ENCODE measurements at regions not wholly inside any gene's neighbourhood (a gene's known extent, or its start where the extent isn't known, plus 50 kb on each side); places are given as distances from the start of the nearest gene placed in this dataset.

DNA sequence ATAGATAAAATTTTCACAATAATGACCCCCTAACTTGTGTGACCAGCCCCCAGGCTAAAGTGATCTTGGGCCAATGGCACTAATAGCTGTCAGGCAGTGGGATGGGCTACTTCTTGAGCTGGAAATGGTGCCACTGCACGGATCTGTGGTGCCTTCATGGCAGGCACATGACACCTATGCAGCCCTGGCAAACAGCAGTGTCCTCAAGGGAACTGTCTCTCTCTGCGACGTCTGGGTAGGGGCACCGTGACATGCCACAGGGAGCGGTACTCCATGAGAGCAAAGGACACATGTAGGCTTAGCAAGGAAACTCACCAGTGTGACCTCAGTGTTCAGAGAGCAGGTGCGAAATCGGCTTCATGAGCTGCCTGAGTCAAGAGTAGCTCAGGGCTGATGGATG is 161.7 kb upstream of the TWIST2 start:
- DNase-seq: no peak
- in situ Hi-C loops (cut with HindIII; ENCODE audit: low pct_ligation_motif_present, low pct_unique_long_range_greater_than_20kb, low sequenced_read_pairs): no loop called here

DNA sequence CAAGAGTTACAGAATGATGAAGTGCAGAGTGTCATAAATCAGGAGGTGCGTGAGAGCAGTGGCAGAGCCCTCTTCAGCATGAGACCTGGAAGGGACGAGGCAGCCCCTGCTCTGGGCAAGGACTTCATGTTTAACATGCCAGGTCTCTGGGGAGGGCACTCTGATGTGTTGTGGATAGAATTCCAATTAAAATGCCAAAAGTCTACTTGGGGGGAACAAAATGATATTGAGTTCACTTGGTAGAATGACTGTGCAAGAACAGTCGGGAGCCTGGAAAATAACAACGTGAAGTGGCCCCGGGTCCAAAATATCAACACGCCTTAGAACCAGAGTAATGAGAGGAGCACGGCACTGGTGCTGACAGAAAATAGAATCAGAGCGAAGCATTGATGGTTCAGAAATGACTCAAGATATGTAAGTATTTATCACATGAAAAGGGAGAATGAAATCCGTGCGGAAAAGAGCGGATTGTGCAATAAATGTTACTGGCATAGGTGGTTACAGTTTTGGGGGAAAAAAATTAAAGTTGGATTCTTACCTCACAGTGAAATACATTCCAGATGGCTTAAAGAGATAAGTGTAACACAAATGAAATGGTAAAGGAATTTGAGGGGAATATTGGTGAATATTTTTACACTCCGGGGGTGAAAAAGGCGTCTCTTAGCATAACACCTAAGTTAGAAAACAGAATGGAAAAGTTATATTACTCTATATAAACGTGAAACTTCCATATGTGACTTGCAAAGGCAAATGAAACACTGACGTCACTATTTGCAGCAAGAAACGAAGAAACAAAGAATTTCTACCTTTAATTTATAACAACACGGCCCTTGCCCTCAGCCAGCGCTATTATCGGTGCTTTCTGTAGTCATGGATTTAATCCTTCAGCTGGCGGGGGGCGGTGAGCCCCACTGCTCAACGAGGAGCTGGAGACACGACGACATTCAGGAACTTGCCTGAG is 159.4 kb upstream of the TWIST2 start:
- in situ Hi-C loops (cut with HindIII; ENCODE audit: low pct_ligation_motif_present, low pct_unique_long_range_greater_than_20kb, low sequenced_read_pairs): no loop called here
- no peak for DNase-seq

DNA sequence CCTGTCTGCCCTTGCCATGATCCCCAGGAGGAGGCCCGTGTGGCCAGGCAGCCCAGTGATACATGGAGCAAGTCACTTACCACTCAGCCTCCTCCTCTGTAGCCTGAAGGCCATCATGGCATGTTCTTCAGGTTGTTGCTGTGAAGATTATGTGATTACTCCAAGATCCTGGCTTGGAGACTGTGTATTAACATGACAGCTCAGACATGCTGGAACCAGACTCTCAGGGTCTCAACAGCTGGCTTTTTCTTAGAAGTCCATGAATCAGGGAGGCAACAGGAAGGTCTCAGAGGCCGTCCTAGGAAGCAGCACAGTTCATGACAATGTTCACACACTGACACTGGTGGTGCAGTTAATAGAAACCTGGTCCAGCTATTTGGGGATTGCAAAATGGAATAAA is 158.6 kb upstream of the TWIST2 start:
- in situ Hi-C loops (cut with HindIII; ENCODE audit: low pct_ligation_motif_present, low pct_unique_long_range_greater_than_20kb, low sequenced_read_pairs): no loop called here

DNA sequence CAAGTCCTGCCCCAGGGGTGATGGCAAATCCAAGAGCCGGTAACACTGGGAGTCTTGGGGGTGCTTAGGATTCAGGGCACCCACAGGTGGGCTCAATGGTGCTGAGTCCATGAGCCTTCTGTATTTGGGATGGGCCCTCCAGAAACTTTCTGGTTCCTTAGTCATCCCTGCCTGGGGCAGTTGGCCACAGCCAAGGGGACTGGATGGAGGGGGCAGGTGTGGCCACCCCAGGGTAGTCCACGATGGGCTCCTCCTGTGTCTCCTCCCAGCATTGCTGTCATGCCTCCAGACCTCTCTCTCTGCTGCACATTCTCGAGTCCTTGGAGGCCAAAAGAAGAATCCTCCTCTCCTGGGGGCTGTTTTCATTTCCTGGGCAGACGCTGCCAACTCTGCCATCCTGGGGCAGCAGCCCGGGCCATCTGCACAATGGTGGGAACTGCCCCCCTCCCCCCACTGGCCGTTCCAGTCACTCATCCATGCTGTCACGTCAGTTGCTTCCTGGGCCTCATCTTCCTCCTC is 158.0 kb upstream of the TWIST2 start:
- in situ Hi-C loops (cut with HindIII; ENCODE audit: low pct_ligation_motif_present, low pct_unique_long_range_greater_than_20kb, low sequenced_read_pairs): no loop called here
- no peak for DNase-seq

More for the DNA sequence above, 158.6 kb upstream of the TWIST2 start:
- DNase-seq: no peak

DNA sequence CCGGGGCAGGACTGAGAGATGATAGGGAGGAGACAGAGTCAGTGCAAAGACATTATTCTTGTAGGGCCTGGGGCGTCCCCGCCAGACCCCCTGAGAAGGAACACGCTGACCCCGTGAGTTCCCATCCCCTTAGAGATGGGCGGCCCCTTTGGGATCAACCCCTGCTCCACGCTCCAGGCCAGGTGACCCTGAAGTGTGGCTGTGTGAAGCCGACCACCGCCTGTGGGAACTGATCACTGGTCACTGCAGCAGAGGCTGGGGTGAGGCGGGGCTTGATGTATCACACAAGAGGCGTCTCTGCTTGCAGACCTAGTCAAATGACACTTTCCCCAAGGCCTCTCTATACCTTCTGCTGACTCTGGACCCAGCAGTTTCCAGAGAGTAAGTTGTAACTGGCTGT is 157.4 kb upstream of the TWIST2 start:
- DNase-seq: no peak
- in situ Hi-C loops (cut with HindIII; ENCODE audit: low pct_ligation_motif_present, low pct_unique_long_range_greater_than_20kb, low sequenced_read_pairs): no loop called here

DNA sequence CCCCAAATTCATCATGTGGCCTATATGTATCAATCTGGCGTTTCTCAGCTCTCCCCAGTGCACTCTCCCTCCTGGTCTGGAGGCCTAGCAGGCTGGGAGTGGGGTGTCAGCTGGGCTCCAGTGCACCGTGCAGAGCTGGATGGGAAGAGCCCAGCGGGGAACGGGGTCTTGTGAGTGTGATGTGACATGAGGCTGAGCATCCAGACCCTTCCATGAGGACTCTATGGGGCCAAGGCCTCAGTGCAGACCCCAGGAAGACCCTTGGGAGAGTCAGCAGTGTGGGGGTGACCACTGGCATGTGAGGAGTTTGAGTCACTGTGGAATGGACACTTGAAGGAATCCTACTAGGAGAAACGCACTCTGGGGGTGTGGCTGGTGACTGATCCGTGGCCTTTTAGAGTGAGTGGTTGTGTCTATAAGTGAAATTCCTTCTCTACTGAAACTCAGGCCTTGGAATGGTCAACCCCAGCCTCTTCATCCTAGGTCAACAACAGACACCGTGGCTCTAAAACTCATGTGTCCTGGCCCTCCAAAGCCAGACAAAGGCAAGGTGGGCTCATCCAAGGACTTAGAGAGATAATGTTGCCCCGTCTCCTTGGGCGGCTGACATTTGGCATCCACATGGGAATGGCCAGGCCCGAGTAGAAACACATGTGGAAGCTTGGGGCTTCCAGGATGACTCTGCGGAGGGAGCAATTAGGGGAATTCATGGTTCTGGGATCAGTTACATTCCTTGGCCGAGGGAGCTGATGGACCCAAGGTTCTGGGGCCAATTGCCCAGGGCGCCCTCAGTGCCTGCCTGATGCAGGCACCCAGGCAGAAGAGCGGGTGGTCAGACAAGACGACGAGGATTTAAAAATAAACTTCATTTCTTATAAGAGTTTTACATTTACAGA is 156.0 kb upstream of the TWIST2 start:
- in situ Hi-C loops (cut with HindIII; ENCODE audit: low pct_ligation_motif_present, low pct_unique_long_range_greater_than_20kb, low sequenced_read_pairs): no loop called here
- no peak for DNase-seq

DNA sequence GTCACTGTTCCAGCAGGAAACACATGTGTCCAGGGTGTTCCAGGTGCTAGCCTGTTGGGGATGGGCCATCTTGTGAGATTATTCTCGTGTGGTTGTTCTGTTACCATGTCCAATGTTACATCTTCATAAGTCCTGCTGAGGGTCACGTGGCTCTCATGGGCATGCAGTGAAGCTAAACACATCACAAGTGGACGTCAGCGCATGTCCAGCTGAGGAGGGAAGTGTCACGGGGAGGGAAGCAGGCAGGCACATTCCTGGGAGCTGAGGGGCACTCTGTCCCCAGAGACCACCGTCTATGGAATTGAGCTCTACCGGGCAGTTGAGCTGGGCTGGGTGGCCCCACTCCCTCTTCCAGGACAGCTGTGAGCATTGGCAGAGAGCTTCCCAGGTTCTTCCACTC is 155.3 kb upstream of the TWIST2 start:
- DNase-seq: no peak
- in situ Hi-C loops (cut with HindIII; ENCODE audit: low pct_ligation_motif_present, low pct_unique_long_range_greater_than_20kb, low sequenced_read_pairs): no loop called here

DNA sequence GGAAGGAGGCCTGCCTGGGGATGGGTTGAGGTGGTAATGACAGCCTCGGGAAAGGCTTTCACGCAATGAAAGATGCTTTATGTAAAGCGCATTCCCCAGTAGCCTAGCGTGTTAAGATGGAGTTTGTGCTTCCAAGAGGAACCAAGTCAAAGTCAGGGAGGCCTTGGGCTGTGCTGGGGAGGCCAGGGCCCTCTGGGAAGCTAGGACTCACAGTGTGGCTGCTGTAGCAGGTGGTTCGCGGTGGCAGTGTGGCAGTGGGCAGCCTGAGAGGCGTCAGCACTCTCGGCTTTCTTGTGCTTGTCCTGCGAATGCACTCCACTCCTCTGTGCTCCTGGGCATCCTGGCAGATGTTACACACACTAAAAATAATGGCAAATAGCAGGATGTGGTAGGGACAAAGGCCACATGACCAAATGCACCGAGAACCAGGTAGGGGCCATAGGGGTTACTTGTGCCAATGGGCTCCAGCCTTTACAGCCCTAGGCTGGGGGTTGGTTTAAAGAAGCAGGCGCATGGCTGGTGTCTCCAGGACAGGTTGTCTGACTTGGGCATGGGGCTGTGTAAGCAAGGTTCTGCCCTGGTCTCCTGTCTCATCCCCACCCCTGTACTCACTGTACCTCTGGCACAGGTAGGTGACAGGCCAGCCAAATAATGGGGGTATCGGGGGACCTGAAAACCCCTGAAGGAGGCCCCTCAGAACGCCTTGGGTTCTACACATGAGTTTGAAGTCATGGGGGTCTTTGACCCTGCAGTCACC is 154.4 kb upstream of the TWIST2 start:
- in situ Hi-C loops (cut with HindIII; ENCODE audit: low pct_ligation_motif_present, low pct_unique_long_range_greater_than_20kb, low sequenced_read_pairs): no loop called here
- no peak for DNase-seq

DNA sequence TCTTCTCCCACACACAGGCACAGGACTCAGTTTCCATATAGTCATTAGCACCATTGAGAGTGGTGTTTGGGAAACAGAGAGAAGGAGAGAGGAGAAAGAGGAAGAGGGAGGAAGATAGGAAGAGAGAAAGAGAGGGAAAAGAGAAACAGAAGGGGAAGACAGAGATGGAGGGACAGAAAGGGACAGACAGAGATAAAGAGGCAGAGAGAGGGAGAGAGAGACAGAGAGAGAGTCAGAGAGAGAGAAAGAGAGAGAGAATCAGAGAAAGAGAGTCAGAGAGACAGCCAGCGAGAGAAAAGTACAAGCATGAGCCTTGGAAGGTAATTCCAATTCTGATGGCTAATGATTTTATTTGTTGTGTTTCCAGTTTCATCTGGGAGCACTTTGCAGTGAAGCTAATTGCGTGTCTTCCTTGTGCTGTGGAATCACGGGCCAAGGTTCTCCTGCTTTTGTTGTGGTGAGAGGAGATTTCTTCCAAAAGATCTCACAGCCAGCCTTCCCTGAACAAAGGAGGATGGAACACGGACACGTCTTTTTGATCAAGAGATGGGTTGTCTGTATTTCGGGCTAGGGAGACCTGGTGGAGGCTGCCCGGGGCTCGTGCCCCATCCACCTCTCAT is 153.6 kb upstream of the TWIST2 start:
- no peak for DNase-seq
- in situ Hi-C loops (cut with HindIII; ENCODE audit: low pct_ligation_motif_present, low pct_unique_long_range_greater_than_20kb, low sequenced_read_pairs): no loop called here

DNA sequence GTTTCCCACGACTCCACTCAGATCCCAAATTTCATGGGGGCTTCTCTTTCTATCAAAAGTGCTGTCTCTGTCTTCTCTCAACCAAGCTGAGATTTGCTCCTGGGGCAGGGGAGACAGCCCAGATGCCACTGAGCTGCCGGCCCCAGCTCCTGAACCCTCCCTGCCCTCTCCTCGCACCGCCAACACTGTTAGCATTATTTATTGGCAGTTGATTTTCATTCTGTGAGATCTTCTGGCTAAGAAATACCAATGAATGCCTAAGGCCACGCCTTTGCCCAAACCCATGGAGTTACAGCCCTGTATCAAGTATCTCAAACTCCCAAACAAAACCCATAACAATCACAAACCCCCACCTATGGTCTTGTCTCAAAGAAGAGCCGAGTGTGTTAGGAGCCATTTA is 153.0 kb upstream of the TWIST2 start:
- DNase-seq: no peak
- in situ Hi-C loops (cut with HindIII; ENCODE audit: low pct_ligation_motif_present, low pct_unique_long_range_greater_than_20kb, low sequenced_read_pairs): no loop called here

DNA sequence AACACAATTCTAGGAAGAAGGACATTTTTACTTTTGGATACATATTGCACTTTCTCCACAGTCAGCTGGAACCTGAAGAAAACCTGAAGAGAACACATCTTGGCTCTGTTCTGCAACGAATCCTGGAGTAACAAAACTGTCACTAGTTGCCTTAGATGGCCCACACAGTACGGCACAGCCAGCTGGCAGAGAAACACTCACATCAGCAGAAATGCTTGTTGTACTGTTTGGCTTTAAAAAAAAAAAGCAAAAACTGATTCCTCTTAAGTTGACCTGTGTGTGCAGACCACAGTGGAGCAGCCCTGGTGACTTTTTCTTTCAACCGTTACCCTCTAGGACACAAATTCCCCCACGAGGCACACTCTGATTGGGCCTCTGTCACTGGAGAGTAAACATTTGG is 152.3 kb upstream of the TWIST2 start:
- DNase-seq: no peak
- in situ Hi-C loops (cut with HindIII; ENCODE audit: low pct_ligation_motif_present, low pct_unique_long_range_greater_than_20kb, low sequenced_read_pairs): no loop called here

DNA sequence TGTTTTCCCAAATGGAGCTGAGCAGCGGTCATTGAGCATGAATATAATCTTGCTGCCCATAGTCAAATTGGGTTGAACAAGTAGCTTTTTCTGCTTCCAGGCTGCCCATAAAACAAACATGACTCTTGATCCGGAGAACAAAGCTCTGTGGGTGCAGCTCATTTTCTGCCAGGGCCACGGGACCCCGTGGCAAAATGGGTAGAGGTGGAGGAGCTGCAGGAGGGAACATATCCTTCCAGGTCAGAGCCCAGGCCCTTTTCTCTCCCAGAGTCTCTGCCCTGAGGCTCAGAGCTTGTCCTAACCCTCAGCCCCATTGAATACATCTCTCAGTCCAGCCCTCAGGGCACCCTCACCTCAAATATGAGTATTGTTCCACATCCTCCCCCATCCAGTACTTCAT is 151.6 kb upstream of the TWIST2 start:
- in situ Hi-C loops (cut with HindIII; ENCODE audit: low pct_ligation_motif_present, low pct_unique_long_range_greater_than_20kb, low sequenced_read_pairs): no loop called here
- DNase-seq: no peak

DNA sequence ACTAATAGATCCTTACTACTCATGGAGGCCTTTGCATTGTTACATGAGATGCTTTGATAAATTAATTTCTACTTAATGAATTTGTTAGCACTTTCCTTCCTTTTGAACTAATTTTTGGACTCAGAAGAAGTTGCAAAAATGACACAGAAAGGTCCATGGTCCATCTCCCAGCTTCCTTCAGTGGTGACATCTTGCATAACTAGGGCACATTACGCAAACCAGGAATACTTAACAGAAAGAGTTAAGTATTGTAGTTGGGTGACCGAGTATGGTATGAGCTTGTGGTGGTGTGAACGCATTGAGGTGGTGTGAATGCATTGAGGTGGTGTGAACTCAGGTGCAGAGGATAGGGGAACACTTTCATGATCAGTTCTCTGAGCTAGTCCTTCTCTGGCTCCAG is 151.1 kb upstream of the TWIST2 start:
- in situ Hi-C loops (cut with HindIII; ENCODE audit: low pct_ligation_motif_present, low pct_unique_long_range_greater_than_20kb, low sequenced_read_pairs): no loop called here

DNA sequence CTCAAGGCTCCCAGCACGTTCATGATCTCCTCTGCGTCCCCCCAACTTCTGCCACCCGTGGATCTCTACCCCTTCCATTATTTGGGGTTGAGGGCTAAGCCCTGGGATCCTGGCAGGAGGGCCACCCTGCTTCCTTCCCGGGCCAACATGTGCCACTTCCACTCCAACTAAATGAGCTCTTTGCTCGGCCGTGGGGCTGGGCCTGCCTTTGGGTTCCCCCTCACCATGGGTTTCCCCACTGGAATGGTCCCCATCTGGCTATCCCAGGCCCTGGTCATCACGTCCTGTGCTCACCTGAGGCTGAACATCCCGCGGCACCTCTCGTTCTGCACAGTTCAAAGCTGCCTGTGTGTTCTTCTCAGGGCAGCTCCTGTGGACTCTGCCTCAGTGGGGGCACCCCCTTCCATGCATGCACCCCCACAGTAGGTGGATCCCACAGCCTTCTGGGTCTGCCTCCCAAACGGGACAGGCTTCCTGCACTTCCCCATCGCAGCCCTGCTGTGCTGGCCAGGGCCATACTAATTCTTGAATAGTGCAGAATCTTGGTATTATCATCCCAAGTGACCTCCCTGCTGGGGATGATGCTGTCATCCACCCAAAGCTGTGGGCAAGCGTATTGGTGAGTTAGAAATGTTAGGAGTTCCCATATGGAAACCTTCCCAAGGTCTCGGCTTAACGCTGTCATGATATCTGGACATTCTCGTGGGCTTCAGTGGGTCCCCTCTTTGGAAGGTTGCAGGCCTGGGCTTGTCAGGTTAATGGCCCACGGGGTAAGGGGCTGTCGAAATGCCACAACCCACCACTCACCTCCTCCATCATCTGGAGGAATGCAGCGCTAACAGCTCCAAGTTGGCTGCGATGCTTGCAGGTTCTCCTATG is 150.5 kb upstream of the TWIST2 start:
- no peak for DNase-seq
- in situ Hi-C loops (cut with HindIII; ENCODE audit: low pct_ligation_motif_present, low pct_unique_long_range_greater_than_20kb, low sequenced_read_pairs): no loop called here

More for the DNA sequence above, 151.1 kb upstream of the TWIST2 start:
- DNase-seq: no peak

DNA sequence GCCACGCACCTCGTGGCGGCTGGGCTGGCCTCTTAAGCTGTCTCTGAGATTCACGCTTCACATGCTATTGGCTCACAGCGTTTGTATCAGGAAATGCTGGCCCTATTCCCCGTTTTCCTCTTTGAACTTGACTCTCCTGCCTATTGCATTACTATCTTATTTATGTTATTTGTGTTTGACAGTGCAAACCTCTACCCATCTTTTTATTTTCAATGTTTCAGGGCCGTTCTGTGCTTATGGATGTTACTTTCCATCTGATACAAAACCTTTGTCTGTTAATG is 149.9 kb upstream of the TWIST2 start:
- DNase-seq: no peak
- in situ Hi-C loops (cut with HindIII; ENCODE audit: low pct_ligation_motif_present, low pct_unique_long_range_greater_than_20kb, low sequenced_read_pairs): no loop called here

DNA sequence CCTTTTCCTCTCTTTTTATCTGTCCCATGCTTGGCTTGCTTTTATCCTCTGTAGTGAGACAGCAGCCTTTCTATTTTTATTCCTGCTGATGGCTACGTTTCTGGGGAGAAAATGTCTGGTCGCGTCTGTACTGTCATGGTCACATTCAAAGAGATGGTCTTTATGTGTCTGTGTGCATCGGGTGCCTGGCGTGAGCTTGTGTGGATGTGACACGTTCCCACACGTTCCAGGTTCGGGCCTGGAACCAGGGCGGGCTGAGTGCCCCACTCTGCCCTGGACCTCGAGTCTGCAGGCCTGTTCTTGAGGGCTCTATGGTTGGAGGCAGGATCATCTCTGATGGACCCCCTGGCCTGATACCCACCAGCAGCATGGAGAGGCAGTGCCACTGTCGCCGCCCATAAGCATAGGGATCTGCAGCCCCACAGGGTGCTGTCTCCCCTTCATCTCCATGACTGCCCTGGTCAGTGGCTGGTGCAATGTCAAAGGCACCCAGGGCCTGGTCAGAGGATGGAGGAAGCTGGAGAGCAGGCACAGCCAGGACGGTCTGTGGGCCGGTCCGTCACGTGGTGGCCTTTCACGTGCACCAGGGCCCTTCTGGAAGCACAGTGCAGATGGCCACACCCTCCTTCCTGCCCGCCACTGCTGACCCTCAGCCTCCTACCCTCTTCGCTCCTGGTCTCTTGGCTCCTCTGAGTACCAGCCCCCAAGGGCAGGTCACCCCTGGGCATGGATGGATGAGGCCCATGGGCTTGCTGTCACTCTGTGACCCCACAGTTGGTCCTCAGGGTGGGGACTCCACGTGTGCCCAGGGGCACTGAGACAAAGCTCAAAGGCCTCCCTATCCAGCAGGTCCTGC is 149.2 kb upstream of the TWIST2 start:
- no peak for DNase-seq

More for the DNA sequence above, 149.2 kb upstream of the TWIST2 start:
- in situ Hi-C loops (cut with HindIII; ENCODE audit: low pct_ligation_motif_present, low pct_unique_long_range_greater_than_20kb, low sequenced_read_pairs): no loop called here

All from ACHN (cell line).